Activated CD4-positive, alpha-beta memory T cell treated with anti-CD3 and anti-CD28 coated beads for 36 hours (primary cell): ENCODE measurements at regions not wholly inside any gene's neighbourhood (a gene's known extent, or its start where the extent isn't known, plus 50 kb on each side); places are given as distances from the start of the nearest gene placed in this dataset.

ENCODE experiments used
- CTCF ChIA-PET: fragments of 350-600 bp; sonication (Branson Sonifier 250); formaldehyde crosslinking; loops from one replicate; lab custom pipeline; 2021; ENCODE audit warnings: antibody characterized with exemption, inconsistent platforms; lab: Charles Lee
- POLR2A ChIA-PET: fragments of 350-600 bp; sonication (Branson Sonifier 250); formaldehyde crosslinking; loops from one replicate; lab custom pipeline; 2021; ENCODE audit warnings: antibody characterized with exemption; lab: Charles Lee
- DNase-seq: peaks from one replicate; pipeline ENCODE4 v3.0.0-alpha.2; 2020
- H3K27ac Mint-ChIP-seq: one replicate; pipeline ENCODE4 v1.8.0; 2021; ENCODE audit warnings: mixed read lengths
- H3K27me3 Mint-ChIP-seq: one replicate; pipeline ENCODE4 v1.8.0; 2021; ENCODE audit warnings: mixed read lengths
- H3K36me3 Mint-ChIP-seq: one replicate; pipeline ENCODE4 v1.8.0; 2021; ENCODE audit warnings: mixed read lengths
- H3K4me1 Mint-ChIP-seq: one replicate; pipeline ENCODE4 v1.8.0; 2021; ENCODE audit warnings: low read depth, mixed read lengths
- H3K4me3 Mint-ChIP-seq: one replicate; pipeline ENCODE4 v1.8.0; 2021; ENCODE audit warnings: mild to moderate bottlenecking, mixed read lengths
- H3K9me3 Mint-ChIP-seq: one replicate; pipeline ENCODE4 v1.8.0; 2021; ENCODE audit warnings: mixed read lengths
- intact Hi-C: fragments of 100-400 bp; cut with micrococcal nuclease; formaldehyde crosslinking; loops from one replicate; pipeline ENCODE4 v1.15.1; 2023

GRCh38 chr7:35336444-35336843 is 82.5 kb upstream of the TBX20 start:
- Mint-ChIP-seq H3K36me3 (no peaks in the 10 kb centered on the region), H3K9me3 (no peaks in the 10 kb centered on the region)
- POLR2A ChIA-PET, result no interaction called here

GRCh38 chr7:35334506-35334905 is 80.6 kb upstream of the TBX20 start:
- no peak for DNase-seq
- H3K9me3 Mint-ChIP-seq, result no peaks in the 10 kb centered on the region
- ChIA-PET POLR2A (no interaction called here), CTCF (interaction anchor here (0.6 kb wide), 1 partner anchor 219 kb away, joined by 3 read pairs; no protein-coding TSS in a partner anchor)
- intact Hi-C loops, result no loop called here
- no peaks in the 10 kb centered on the region for H3K4me1 Mint-ChIP-seq
- no peak overlapping the region for H3K27ac Mint-ChIP-seq
- H3K4me3 Mint-ChIP-seq, result no peak overlapping the region
- peaks cover 6% of the 10 kb centered on the region for H3K27me3 Mint-ChIP-seq
- no peaks in the 10 kb centered on the region for H3K36me3 Mint-ChIP-seq

More at GRCh38 chr7:35336444-35336843, 82.5 kb upstream of the TBX20 start:
- no peak for DNase-seq
- Mint-ChIP-seq H3K27ac (no peak overlapping the region), H3K4me3 (no peak overlapping the region), H3K4me1 (no peaks in the 10 kb centered on the region), H3K27me3 (peaks cover 4% of the 10 kb centered on the region)
- intact Hi-C loops, result no loop called here
- CTCF ChIA-PET, result no interaction called here

GRCh38 chr7:35333265-35333664 is 79.4 kb upstream of the TBX20 start:
- ChIA-PET POLR2A (interaction anchor here (0.7 kb wide), 1 partner anchor 854 kb away, joined by 3 read pairs; no protein-coding TSS in a partner anchor), CTCF (no interaction called here)
- Mint-ChIP-seq H3K27ac (no peak overlapping the region), H3K9me3 (no peaks in the 10 kb centered on the region), H3K36me3 (no peaks in the 10 kb centered on the region), H3K27me3 (peaks cover 6% of the 10 kb centered on the region), H3K4me3 (no peak overlapping the region), H3K4me1 (no peaks in the 10 kb centered on the region)
- DNase-seq, result no peak
- intact Hi-C loops, result no loop called here

GRCh38 chr7:35331730-35332678 is 78.1 kb upstream of the TBX20 start:
- Mint-ChIP-seq H3K27me3 (peaks cover 6% of the 10 kb centered on the region), H3K4me3 (no peak overlapping the region), H3K9me3 (no peaks in the 10 kb centered on the region), H3K36me3 (no peaks in the 10 kb centered on the region), H3K4me1 (no peaks in the 10 kb centered on the region), H3K27ac (no peak overlapping the region)
- DNase-seq, result no peak
- CTCF ChIA-PET, result no interaction called here
- intact Hi-C loops, result no loop called here
- POLR2A ChIA-PET, result interaction anchor here (0.7 kb wide), 1 partner anchor 853 kb away, joined by 3 read pairs; no protein-coding TSS in a partner anchor

GRCh38 chr7:35329026-35329425 is 75.1 kb upstream of the TBX20 start:
- no peak overlapping the region for H3K4me3 Mint-ChIP-seq
- peaks cover 2% of the 10 kb centered on the region for H3K9me3 Mint-ChIP-seq
- H3K36me3 Mint-ChIP-seq, result no peaks in the 10 kb centered on the region
- no peak for DNase-seq
- intact Hi-C loops, result no loop called here
- CTCF ChIA-PET, result no interaction called here
- POLR2A ChIA-PET, result no interaction called here
- no peak overlapping the region for H3K27ac Mint-ChIP-seq
- peaks cover 2% of the 10 kb centered on the region for H3K27me3 Mint-ChIP-seq
- no peaks in the 10 kb centered on the region for H3K4me1 Mint-ChIP-seq

- Mint-ChIP-seq H3K9me3 (no peaks in the 10 kb centered on the region), H3K4me1 (no peaks in the 10 kb centered on the region), H3K4me3 (no peak overlapping the region), H3K36me3 (no peaks in the 10 kb centered on the region), H3K27ac (no peak overlapping the region), H3K27me3 (peaks cover 3% of the 10 kb centered on the region)
- intact Hi-C loops, result no loop called here
- ChIA-PET POLR2A (no interaction called here), CTCF (no interaction called here)
- DNase-seq, result no peak
These were observed 65.7 kb upstream of the TBX20 start for GRCh38 chr7:35319606-35320005.

GRCh38 chr7:35316549-35316948 is 62.6 kb upstream of the TBX20 start:
- no peaks in the 10 kb centered on the region for H3K9me3 Mint-ChIP-seq
- POLR2A ChIA-PET, result no interaction called here
- H3K27ac Mint-ChIP-seq, result no peak overlapping the region
- CTCF ChIA-PET, result no interaction called here
- H3K36me3 Mint-ChIP-seq, result no peaks in the 10 kb centered on the region
- H3K4me3 Mint-ChIP-seq, result no peak overlapping the region
- intact Hi-C loops, result no loop called here
- peaks cover 3% of the 10 kb centered on the region for H3K27me3 Mint-ChIP-seq
- no peak for DNase-seq
- H3K4me1 Mint-ChIP-seq, result no peaks in the 10 kb centered on the region

- H3K4me1 Mint-ChIP-seq, result no peaks in the 10 kb centered on the region
- intact Hi-C loops, result no loop called here
- no peak overlapping the region for H3K27ac Mint-ChIP-seq
- no peaks in the 10 kb centered on the region for H3K36me3 Mint-ChIP-seq
- POLR2A ChIA-PET, result no interaction called here
- H3K4me3 Mint-ChIP-seq, result no peak overlapping the region
- no peak for DNase-seq
- no peaks in the 10 kb centered on the region for H3K27me3 Mint-ChIP-seq
- CTCF ChIA-PET, result no interaction called here
- no peaks in the 10 kb centered on the region for H3K9me3 Mint-ChIP-seq
These were observed 61.6 kb upstream of the TBX20 start for GRCh38 chr7:35315517-35315916.

GRCh38 chr7:35314354-35314753 is 60.5 kb upstream of the TBX20 start:
- Mint-ChIP-seq H3K4me1 (no peaks in the 10 kb centered on the region), H3K27ac (no peak overlapping the region), H3K27me3 (peaks cover 1% of the 10 kb centered on the region), H3K9me3 (no peaks in the 10 kb centered on the region), H3K36me3 (no peaks in the 10 kb centered on the region), H3K4me3 (no peak overlapping the region)
- no peak for DNase-seq
- ChIA-PET POLR2A (no interaction called here), CTCF (interaction anchor here (0.7 kb wide), 1 partner anchor 206 kb away, joined by 3 read pairs; no protein-coding TSS in a partner anchor)
- intact Hi-C loops, result loop anchor here (5.0 kb wide), 1 partner anchor 277 kb away; the partner anchor contains the start of gene DPY19L1

GRCh38 chr7:35313575-35313974 is 59.7 kb upstream of the TBX20 start:
- Mint-ChIP-seq H3K9me3 (no peaks in the 10 kb centered on the region), H3K36me3 (no peaks in the 10 kb centered on the region), H3K27ac (no peak overlapping the region), H3K27me3 (peaks cover 1% of the 10 kb centered on the region), H3K4me3 (no peak overlapping the region), H3K4me1 (no peaks in the 10 kb centered on the region)
- ChIA-PET POLR2A (no interaction called here), CTCF (no interaction called here)
- DNase-seq, result no peak
- intact Hi-C loops, result loop anchor here (5.0 kb wide), 1 partner anchor 276 kb away; the partner anchor contains the start of gene DPY19L1
